ENCODE measurements at regions not wholly inside any gene's neighbourhood (a gene's known extent, or its start where the extent isn't known, plus 50 kb on each side); places are given as distances from the start of the nearest gene placed in this dataset.
"Not testable (repeated sequence)": the region's sequence is repeated elsewhere in the genome, so short reads cannot be mapped to it uniquely, and the experiment has no call there.

DNA sequence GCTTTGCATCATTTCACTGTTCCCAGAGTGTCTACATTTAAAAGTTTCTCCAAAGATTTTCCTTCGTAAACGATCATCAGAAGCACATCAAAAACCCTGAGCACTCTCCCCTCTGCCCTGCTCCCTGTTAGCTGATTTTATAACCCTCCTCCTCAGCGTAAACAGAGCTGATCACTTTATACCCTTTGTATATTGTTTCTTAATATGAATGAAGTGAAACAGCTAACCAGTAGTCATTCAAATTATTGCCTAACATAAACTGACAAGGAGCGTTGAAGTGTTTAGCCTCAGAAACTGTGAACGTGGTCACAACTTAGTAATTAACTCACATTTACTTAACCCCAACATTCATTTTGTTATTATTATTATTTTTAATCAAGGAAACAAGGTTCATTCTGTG lies 160.0 kb upstream of the FOXF1 start:
- no peak overlapping the region for H3K27ac ChIP-seq (replicated peaks)
- H3K4me3 ChIP-seq (replicated peaks; ENCODE audit: insufficient read depth, low read length), result no peak overlapping the region
- TF ChIP-seq, protein P1, sequence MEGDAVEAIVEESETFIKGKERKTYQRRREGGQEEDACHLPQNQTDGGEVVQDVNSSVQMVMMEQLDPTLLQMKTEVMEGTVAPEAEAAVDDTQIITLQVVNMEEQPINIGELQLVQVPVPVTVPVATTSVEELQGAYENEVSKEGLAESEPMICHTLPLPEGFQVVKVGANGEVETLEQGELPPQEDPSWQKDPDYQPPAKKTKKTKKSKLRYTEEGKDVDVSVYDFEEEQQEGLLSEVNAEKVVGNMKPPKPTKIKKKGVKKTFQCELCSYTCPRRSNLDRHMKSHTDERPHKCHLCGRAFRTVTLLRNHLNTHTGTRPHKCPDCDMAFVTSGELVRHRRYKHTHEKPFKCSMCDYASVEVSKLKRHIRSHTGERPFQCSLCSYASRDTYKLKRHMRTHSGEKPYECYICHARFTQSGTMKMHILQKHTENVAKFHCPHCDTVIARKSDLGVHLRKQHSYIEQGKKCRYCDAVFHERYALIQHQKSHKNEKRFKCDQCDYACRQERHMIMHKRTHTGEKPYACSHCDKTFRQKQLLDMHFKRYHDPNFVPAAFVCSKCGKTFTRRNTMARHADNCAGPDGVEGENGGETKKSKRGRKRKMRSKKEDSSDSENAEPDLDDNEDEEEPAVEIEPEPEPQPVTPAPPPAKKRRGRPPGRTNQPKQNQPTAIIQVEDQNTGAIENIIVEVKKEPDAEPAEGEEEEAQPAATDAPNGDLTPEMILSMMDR (IDR thresholded peaks at IDR 0.05; ENCODE audit: insufficient read depth, low read length), result no peak
- TF ChIP-seq REST (IDR thresholded peaks at IDR 0.05; ENCODE audit: insufficient replicate concordance, low read depth), result no peak
- TF ChIP-seq SPI1 (IDR thresholded peaks at IDR 0.05; ENCODE audit: borderline replicate concordance, low read depth), result no peak
- TF ChIP-seq GABPA (IDR thresholded peaks at IDR 0.05; ENCODE audit: low read depth), result no peak
- TF ChIP-seq POLR2AphosphoS5 (IDR thresholded peaks at IDR 0.05; ENCODE audit: low read depth), result no peak
- no peak for DNase-seq (ENCODE audit: low read depth in 1 of 2, low spot score in 1 of 2)
- no peaks in the 10 kb centered on the region for H3K27me3 ChIP-seq (ENCODE audit: insufficient read depth, poor library complexity, severe bottlenecking)

- H3K27ac ChIP-seq (replicated peaks), result no peak overlapping the region
- no peak overlapping the region for H3K4me3 ChIP-seq (replicated peaks; ENCODE audit: insufficient read depth, low read length)
- H3K27me3 ChIP-seq (ENCODE audit: insufficient read depth, poor library complexity, severe bottlenecking), result no peaks in the 10 kb centered on the region
- TF ChIP-seq SPI1 (IDR thresholded peaks at IDR 0.05; ENCODE audit: borderline replicate concordance, low read depth) (no peak), POLR2AphosphoS5 (IDR thresholded peaks at IDR 0.05; ENCODE audit: low read depth) (no peak), REST (IDR thresholded peaks at IDR 0.05; ENCODE audit: insufficient replicate concordance, low read depth) (no peak), GABPA (IDR thresholded peaks at IDR 0.05; ENCODE audit: low read depth) (no peak)
- TF ChIP-seq, protein P1 (IDR thresholded peaks at IDR 0.05; ENCODE audit: insufficient read depth, low read length), result no peak
- DNase-seq (ENCODE audit: low read depth in 1 of 2, low spot score in 1 of 2), result no peak
Measured at GRCh38 chr16:86351041-86351784, 159.1 kb upstream of the FOXF1 start.

- DNase-seq (ENCODE audit: low read depth in 1 of 2, low spot score in 1 of 2); H3K4me3 ChIP-seq (replicated peaks; ENCODE audit: insufficient read depth, low read length); H3K27me3 ChIP-seq (ENCODE audit: insufficient read depth, poor library complexity, severe bottlenecking); H3K27ac ChIP-seq (replicated peaks): not testable (repeated sequence)
Measured at GRCh38 chr16:86351785-86352139, 158.6 kb upstream of the FOXF1 start.

DNA sequence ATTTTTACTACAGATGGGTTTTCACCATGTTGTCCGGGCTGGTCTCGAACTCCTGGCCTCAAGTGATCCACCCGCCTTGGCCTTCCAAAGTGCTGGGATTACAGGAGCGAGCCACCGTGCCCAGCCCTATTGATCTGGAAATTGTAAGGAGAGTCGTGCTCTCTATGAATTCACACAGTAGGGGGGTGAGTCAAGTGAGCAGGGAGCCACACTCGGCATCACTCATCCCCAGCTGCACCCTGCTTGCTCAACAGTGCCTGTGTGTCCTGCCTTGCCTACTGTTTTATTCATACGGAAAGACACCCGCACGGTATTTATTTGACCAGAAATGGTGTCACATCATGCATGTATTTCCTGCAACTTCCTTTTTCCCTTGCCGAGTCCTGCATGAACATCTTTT lies 157.2 kb upstream of the FOXF1 start:
- TF ChIP-seq, protein P1 (IDR thresholded peaks at IDR 0.05; ENCODE audit: insufficient read depth, low read length), result no peak
- TF ChIP-seq REST (IDR thresholded peaks at IDR 0.05; ENCODE audit: insufficient replicate concordance, low read depth) (no peak), SPI1 (IDR thresholded peaks at IDR 0.05; ENCODE audit: borderline replicate concordance, low read depth) (no peak)
- Histone ChIP-seq H3K27ac (replicated peaks) (no peak overlapping the region), H3K27me3 (ENCODE audit: insufficient read depth, poor library complexity, severe bottlenecking) (no peaks in the 10 kb centered on the region), H3K4me3 (replicated peaks; ENCODE audit: insufficient read depth, low read length) (no peak overlapping the region)
- no peak for DNase-seq (ENCODE audit: low read depth in 1 of 2, low spot score in 1 of 2)

All from HL-60 (cell line).